Mesothelial cell of epicardium (in vitro differentiated cells): ENCODE measurements at regions not wholly inside any gene's neighbourhood (a gene's known extent, or its start where the extent isn't known, plus 50 kb on each side); places are given as distances from the start of the nearest gene placed in this dataset.

Experiments used
- DNase-seq, 2 experiments: peaks; one replicate each; pipeline ENCODE4 v3.0.0; 2021; ENCODE audit warnings: low spot score in 2 of 2; ENCODE audit not compliant: unreplicated experiment in 2 of 2
- H3K27ac Mint-ChIP-seq: 2 replicates; pipeline ENCODE4 v1.8.0; 2021; ENCODE audit warnings: mixed read lengths
- H3K27me3 Mint-ChIP-seq: 2 replicates; pipeline ENCODE4 v1.8.0; 2021; ENCODE audit warnings: low read depth, mixed read lengths
- H3K36me3 Mint-ChIP-seq: 2 replicates; pipeline ENCODE4 v1.8.0; 2021; ENCODE audit warnings: mixed read lengths
- H3K4me1 Mint-ChIP-seq: 2 replicates; pipeline ENCODE4 v1.8.0; 2021; ENCODE audit warnings: mixed read lengths
- H3K4me3 Mint-ChIP-seq: 2 replicates; pipeline ENCODE4 v1.8.0; 2021; ENCODE audit warnings: mild to moderate bottlenecking, moderate library complexity, mixed read lengths
- H3K9me3 Mint-ChIP-seq: 2 replicates; pipeline ENCODE4 v1.8.0; 2021; ENCODE audit warnings: mixed read lengths
- TF ChIP-seq, protein P1 (sequence below): fragments of 200-600 bp; sonication (generic); IDR thresholded peaks from one replicate; pipeline ENCODE4 v1.5.0; 2021; ENCODE audit warnings: antibody characterized with exemption; ENCODE audit not compliant: unreplicated experiment

DNA sequence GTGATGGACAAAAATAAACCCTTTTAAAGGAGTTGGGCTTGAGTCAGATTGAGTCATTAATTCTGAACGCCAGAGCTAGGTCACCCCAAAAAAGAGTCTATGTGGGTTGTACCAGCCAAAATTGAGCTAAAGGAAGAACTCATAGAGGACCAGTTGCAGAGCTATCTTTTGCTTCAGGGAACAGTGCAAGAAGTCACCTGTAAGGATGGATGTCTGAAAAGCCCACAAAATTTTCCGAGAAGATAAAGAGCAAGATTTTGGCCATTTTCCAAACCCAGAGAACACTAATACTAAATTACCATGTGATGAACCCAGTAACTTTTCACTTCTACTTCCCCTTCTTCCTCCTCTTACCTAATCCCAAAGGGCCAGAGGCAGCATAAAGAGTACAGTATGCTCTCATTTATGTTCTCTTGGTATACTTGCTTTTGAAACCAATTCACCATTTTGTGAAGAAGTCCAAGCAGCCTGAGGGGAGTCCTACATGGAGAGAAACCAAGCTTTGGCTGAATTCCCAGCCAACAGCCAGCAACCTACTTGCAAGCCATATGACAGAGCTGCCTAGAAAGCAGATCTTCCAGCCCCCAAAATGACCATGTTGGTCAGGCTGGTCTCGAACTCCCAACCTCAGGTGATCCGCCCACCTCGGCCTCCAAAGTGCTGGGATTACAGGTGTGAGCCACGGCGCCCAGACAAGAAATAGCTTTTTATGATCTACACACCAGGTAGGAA lies 551.7 kb downstream of the SATB2 start:
- H3K4me1 Mint-ChIP-seq = no peaks in the 10 kb centered on the region
- H3K27me3 Mint-ChIP-seq = peaks cover 10% of the 10 kb centered on the region
- H3K27ac Mint-ChIP-seq = no peak overlapping the region
- no peak for DNase-seq
- no peak overlapping the region for H3K4me3 Mint-ChIP-seq
- TF ChIP-seq, protein P1, sequence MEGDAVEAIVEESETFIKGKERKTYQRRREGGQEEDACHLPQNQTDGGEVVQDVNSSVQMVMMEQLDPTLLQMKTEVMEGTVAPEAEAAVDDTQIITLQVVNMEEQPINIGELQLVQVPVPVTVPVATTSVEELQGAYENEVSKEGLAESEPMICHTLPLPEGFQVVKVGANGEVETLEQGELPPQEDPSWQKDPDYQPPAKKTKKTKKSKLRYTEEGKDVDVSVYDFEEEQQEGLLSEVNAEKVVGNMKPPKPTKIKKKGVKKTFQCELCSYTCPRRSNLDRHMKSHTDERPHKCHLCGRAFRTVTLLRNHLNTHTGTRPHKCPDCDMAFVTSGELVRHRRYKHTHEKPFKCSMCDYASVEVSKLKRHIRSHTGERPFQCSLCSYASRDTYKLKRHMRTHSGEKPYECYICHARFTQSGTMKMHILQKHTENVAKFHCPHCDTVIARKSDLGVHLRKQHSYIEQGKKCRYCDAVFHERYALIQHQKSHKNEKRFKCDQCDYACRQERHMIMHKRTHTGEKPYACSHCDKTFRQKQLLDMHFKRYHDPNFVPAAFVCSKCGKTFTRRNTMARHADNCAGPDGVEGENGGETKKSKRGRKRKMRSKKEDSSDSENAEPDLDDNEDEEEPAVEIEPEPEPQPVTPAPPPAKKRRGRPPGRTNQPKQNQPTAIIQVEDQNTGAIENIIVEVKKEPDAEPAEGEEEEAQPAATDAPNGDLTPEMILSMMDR = no peak
- H3K36me3 Mint-ChIP-seq = no peaks in the 10 kb centered on the region
- no peaks in the 10 kb centered on the region for H3K9me3 Mint-ChIP-seq

DNA sequence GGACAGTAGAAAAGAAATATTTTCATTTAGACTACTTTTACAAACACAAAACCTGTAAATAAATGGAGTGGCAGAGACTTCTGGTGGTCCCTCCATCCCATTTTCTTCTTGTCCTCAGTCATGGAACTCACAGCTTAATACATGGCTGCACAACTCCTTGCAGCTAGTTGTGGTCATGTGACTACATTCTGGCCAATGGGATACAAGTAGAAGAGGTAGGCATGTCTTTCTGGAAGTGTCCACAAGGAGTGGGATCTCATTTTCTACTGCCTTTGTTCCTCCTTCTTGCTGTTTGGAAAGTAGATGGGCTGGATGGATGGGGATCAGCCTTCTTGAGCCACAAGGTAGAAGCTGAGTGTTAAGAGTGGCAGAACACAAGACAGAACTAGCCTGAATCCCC lies 555.8 kb downstream of the SATB2 start:
- TF ChIP-seq, protein P1 = no peak
- H3K27ac Mint-ChIP-seq = no peak overlapping the region
- no peak for DNase-seq
- no peaks in the 10 kb centered on the region for H3K36me3 Mint-ChIP-seq
- H3K4me3 Mint-ChIP-seq = no peak overlapping the region
- H3K9me3 Mint-ChIP-seq = no peaks in the 10 kb centered on the region
- H3K4me1 Mint-ChIP-seq = no peaks in the 10 kb centered on the region
- H3K27me3 Mint-ChIP-seq = peaks cover 10% of the 10 kb centered on the region

DNA sequence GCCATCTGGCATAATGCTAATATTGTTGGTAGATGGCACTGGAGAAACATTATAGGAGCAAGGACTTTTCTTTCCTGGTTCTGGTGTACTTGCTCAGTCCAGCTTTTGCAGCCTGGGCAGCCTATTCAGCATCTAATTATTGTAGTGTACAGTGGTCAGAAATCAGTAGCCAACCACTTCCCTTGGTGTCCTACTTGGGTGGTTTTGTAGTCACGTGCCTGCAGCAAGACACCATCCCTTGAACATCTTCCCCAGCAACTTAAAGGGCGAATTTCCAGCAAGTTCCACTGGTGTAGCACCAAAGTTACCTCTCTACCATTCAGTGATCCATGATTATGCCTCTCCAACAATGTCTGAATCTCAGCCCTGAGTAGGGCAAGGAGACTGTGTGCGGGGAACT lies 557.6 kb downstream of the SATB2 start:
- Mint-ChIP-seq H3K27ac (no peak overlapping the region), H3K36me3 (no peaks in the 10 kb centered on the region), H3K9me3 (no peaks in the 10 kb centered on the region), H3K4me1 (no peaks in the 10 kb centered on the region), H3K4me3 (no peak overlapping the region), H3K27me3 (peaks cover 8% of the 10 kb centered on the region)
- TF ChIP-seq, protein P1 = no peak
- no peak for DNase-seq

DNA sequence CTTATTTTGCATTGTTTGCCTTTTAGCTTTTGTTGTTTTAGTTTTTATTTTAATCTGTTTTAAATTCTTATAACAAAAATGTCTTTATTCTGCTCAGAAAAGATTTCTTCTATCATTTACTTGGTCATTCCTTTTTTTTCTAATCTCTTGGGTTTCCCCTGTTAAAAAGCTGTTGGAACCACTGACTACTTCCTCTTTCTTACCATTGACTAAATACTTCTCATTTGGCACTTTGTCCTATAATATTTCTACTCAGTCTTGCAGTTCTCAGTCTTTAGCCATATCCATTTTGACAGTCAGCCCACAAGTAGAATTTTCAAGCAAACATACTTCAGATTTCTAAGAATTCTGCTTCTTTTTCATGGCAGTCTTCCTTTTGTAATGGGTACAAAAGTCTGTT lies 567.2 kb downstream of the SATB2 start:
- TF ChIP-seq, protein P1 = no peak
- no peaks in the 10 kb centered on the region for H3K36me3 Mint-ChIP-seq
- no peak overlapping the region for H3K4me3 Mint-ChIP-seq
- peaks cover 3% of the 10 kb centered on the region for H3K27me3 Mint-ChIP-seq
- H3K27ac Mint-ChIP-seq = no peak overlapping the region
- H3K9me3 Mint-ChIP-seq = peaks cover 13% of the 10 kb centered on the region
- no peak for DNase-seq
- no peaks in the 10 kb centered on the region for H3K4me1 Mint-ChIP-seq

DNA sequence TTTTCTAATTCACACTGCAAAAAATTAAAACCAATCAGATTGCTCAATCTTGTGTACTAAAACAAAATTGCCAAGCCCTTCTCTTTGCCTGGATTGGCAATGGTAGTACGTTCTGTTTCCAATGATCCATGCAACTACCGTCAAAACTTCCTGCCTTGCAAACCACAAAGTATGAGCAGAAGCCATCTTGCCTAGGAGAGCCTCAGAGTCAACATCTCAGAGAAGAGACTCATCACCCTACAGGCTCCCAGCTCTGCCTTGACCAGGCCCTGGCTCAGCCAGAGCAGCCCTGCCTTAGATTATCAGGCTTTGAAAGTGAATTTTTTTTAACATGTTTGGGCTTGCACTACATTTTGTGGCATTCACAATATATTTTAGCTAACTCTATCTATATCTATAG lies 574.1 kb downstream of the SATB2 start:
- DNase-seq = no peak
- H3K4me1 Mint-ChIP-seq = no peaks in the 10 kb centered on the region
- peaks cover 3% of the 10 kb centered on the region for H3K27me3 Mint-ChIP-seq
- H3K4me3 Mint-ChIP-seq = no peak overlapping the region
- TF ChIP-seq, protein P1 = no peak
- no peaks in the 10 kb centered on the region for H3K36me3 Mint-ChIP-seq
- H3K9me3 Mint-ChIP-seq = no peaks in the 10 kb centered on the region
- no peak overlapping the region for H3K27ac Mint-ChIP-seq
